CD4-positive, alpha-beta T cell (primary cell): ENCODE measurements at regions not wholly inside any gene's neighbourhood (a gene's known extent, or its start where the extent isn't known, plus 50 kb on each side); places are given as distances from the start of the nearest gene placed in this dataset.

Experiments used
- ATAC-seq: fragments of 200-7000 bp; cut with Tn5 transposase; one replicate; pipeline ENCODE4 v1.10.0; 2022; ENCODE audit warnings: mild to moderate bottlenecking; ENCODE audit not compliant: poor library complexity
- CTCF ChIA-PET: fragments of 350-600 bp; sonication (Branson Sonifier 250); formaldehyde crosslinking; loops from one replicate; lab custom pipeline; 2021; ENCODE audit warnings: antibody characterized with exemption, inconsistent platforms; lab: Charles Lee
- POLR2A ChIA-PET: fragments of 350-600 bp; sonication (Branson Sonifier 250); formaldehyde crosslinking; loops from one replicate; lab custom pipeline; 2021; ENCODE audit warnings: antibody characterized with exemption, inconsistent platforms; lab: Charles Lee
- DNase-seq, 14 experiments: peaks; one replicate each; pipeline ENCODE4 v3.0.0-alpha.2; 2013 to 2020; ENCODE audit warnings: mixed read lengths in 2 of 14
- H3K27ac ChIP-seq, 2 donors: one replicate each; pipeline versions ENCODE4 v1.5.1 to v1.7.0; 2013; ENCODE audit warnings: low read length in 2 of 2, low read depth in 1 of 2, mild to moderate bottlenecking in 1 of 2
- H3K27me3 ChIP-seq, 2 experiments: 1 replicate in 1 of 2; 2 replicates in 1 of 2; pipeline versions ENCODE4 v1.6.1 to v1.7.0; 2013; ENCODE audit warnings: low read length in 2 of 2, control low read depth in 1 of 2, mild to moderate bottlenecking in 1 of 2, moderate library complexity in 1 of 2; ENCODE audit not compliant: insufficient read depth in 2 of 2, control insufficient read depth in 1 of 2
- H3K36me3 ChIP-seq: one replicate; pipeline ENCODE4 v1.6.1; 2013; ENCODE audit warnings: low read length, control low read depth; ENCODE audit not compliant: insufficient read depth
- H3K4me1 ChIP-seq: one replicate; pipeline ENCODE4 v1.6.1; 2013; ENCODE audit warnings: low read length, control low read depth; ENCODE audit not compliant: insufficient read depth
- H3K4me3 ChIP-seq: one replicate; pipeline ENCODE4 v1.5.1; 2013; ENCODE audit warnings: mild to moderate bottlenecking, low read length, moderate library complexity
- H3K9me3 ChIP-seq, 2 experiments: 1 replicate in 1 of 2; 2 replicates in 1 of 2; pipeline versions ENCODE4 v1.6.1 to v1.7.0; 2013; ENCODE audit warnings: low read length in 2 of 2, mild to moderate bottlenecking in 2 of 2, control low read depth in 1 of 2, moderate library complexity in 1 of 2; ENCODE audit not compliant: control insufficient read depth in 1 of 2, insufficient read depth in 1 of 2
- H3K27ac Mint-ChIP-seq: one replicate; pipeline ENCODE4 v1.8.0; 2020; ENCODE audit warnings: mixed read lengths
- H3K27me3 Mint-ChIP-seq: one replicate; pipeline ENCODE4 v1.8.0; 2021; ENCODE audit warnings: mixed read lengths
- H3K36me3 Mint-ChIP-seq: one replicate; pipeline ENCODE4 v1.8.0; 2021; ENCODE audit warnings: low read depth, mixed read lengths
- H3K4me1 Mint-ChIP-seq: one replicate; pipeline ENCODE4 v1.8.0; 2021; ENCODE audit warnings: low read depth, mixed read lengths
- H3K4me3 Mint-ChIP-seq: one replicate; pipeline ENCODE4 v1.8.0; 2020; ENCODE audit warnings: mild to moderate bottlenecking, mixed read lengths
- H3K9me3 Mint-ChIP-seq: one replicate; pipeline ENCODE4 v1.8.0; 2020; ENCODE audit warnings: mixed read lengths
- CTCF ChIP-seq: fragments of 200-600 bp; IDR thresholded peaks from one replicate; pipeline ENCODE4 v1.8.0; 2022; ENCODE audit warnings: antibody characterized with exemption, mild to moderate bottlenecking
- intact Hi-C, 2 experiments: fragments of 100-400 bp; cut with DNase I in 1 of 2; cut with micrococcal nuclease in 1 of 2; formaldehyde crosslinking; loops; one replicate each; pipeline versions ENCODE4 v1.15.1 to v1.9.0; 2023 to 2025; cut with DNase I, micrococcal nuclease

GRCh38 chr18:41227993-41228392 is 727.0 kb upstream of the PIK3C3 start:
- no peaks in the 10 kb centered on the region for H3K36me3 ChIP-seq
- no peaks in the 10 kb centered on the region for H3K4me1 Mint-ChIP-seq
- POLR2A ChIA-PET, result no interaction called here
- H3K27ac ChIP-seq, result no peak overlapping the region
- TF ChIP-seq CTCF, result no peak
- H3K27ac Mint-ChIP-seq, result no peak overlapping the region
- DNase-seq, result no peak
- H3K9me3 Mint-ChIP-seq, result peaks cover 15% of the 10 kb centered on the region
- no peak overlapping the region for H3K4me3 Mint-ChIP-seq
- peaks cover 0 to 4% of the 10 kb centered on the region in 2 experiments for H3K9me3 ChIP-seq
- H3K27me3 ChIP-seq, result no peaks in the 10 kb centered on the region
- CTCF ChIA-PET, result no interaction called here
- H3K4me3 ChIP-seq, result no peak overlapping the region
- H3K27me3 Mint-ChIP-seq, result no peaks in the 10 kb centered on the region
- intact Hi-C loops, result no loop called here
- no peak for ATAC-seq
- no peaks in the 10 kb centered on the region for H3K36me3 Mint-ChIP-seq
- no peaks in the 10 kb centered on the region for H3K4me1 ChIP-seq

GRCh38 chr18:41226911-41227310 is 728.1 kb upstream of the PIK3C3 start:
- Histone ChIP-seq H3K27me3 (no peaks in the 10 kb centered on the region), H3K4me3 (no peak overlapping the region), H3K36me3 (no peaks in the 10 kb centered on the region), H3K4me1 (no peaks in the 10 kb centered on the region), H3K9me3 (peaks cover 0 to 4% of the 10 kb centered on the region in 2 experiments), H3K27ac (no peak overlapping the region)
- H3K27me3 Mint-ChIP-seq, result no peaks in the 10 kb centered on the region
- no peaks in the 10 kb centered on the region for H3K36me3 Mint-ChIP-seq
- DNase-seq, result no peak
- TF ChIP-seq CTCF, result no peak
- ChIA-PET POLR2A (no interaction called here), CTCF (no interaction called here)
- intact Hi-C loops, result no loop called here
- no peak overlapping the region for H3K4me3 Mint-ChIP-seq
- peaks cover 23% of the 10 kb centered on the region for H3K9me3 Mint-ChIP-seq
- no peak for ATAC-seq
- no peaks in the 10 kb centered on the region for H3K4me1 Mint-ChIP-seq
- H3K27ac Mint-ChIP-seq, result no peak overlapping the region

GRCh38 chr18:41226186-41226585 is 728.8 kb upstream of the PIK3C3 start:
- DNase-seq, result no peak
- Mint-ChIP-seq H3K27ac (no peak overlapping the region), H3K27me3 (no peaks in the 10 kb centered on the region), H3K4me3 (no peak overlapping the region), H3K9me3 (peaks cover 25% of the 10 kb centered on the region), H3K36me3 (no peaks in the 10 kb centered on the region), H3K4me1 (no peaks in the 10 kb centered on the region)
- H3K4me1 ChIP-seq, result no peaks in the 10 kb centered on the region
- ChIA-PET CTCF (no interaction called here), POLR2A (no interaction called here)
- no peaks in the 10 kb centered on the region for H3K36me3 ChIP-seq
- H3K4me3 ChIP-seq, result no peak overlapping the region
- no peaks in the 10 kb centered on the region for H3K27me3 ChIP-seq
- no peak for TF ChIP-seq CTCF
- ATAC-seq, result no peak
- intact Hi-C loops, result no loop called here
- peaks cover 0 to 4% of the 10 kb centered on the region in 2 experiments for H3K9me3 ChIP-seq
- no peak overlapping the region for H3K27ac ChIP-seq
